DMS153 treated with DMSO at 0.1 percent for 48 hours (cell line): ENCODE measurements at regions not wholly inside any gene's neighbourhood (a gene's known extent, or its start where the extent isn't known, plus 50 kb on each side); places are given as distances from the start of the nearest gene placed in this dataset.
"Not testable (repeated sequence)": the region's sequence is repeated elsewhere in the genome, so short reads cannot be mapped to it uniquely, and the experiment has no call there.

Experiments used
- DNase-seq: peaks from one replicate; lab custom pipeline; 2025; ENCODE audit not compliant: unreplicated experiment; lab: John Stamatoyannopoulos, UW

- not testable (repeated sequence) for DNase-seq
Observed at GRCh38 chr7:149992366-149992765, 118.6 kb downstream of the ATP6V0E2 start.

- DNase-seq, result not testable (repeated sequence)
Observed at GRCh38 chr7:149995369-149996026, 121.7 kb downstream of the ATP6V0E2 start.

GRCh38 chr7:150000780-150001599 is 127.2 kb downstream of the ATP6V0E2 start:
- DNase-seq, result not testable (repeated sequence)

GRCh38 chr7:150003304-150003810 is 129.6 kb downstream of the ATP6V0E2 start:
- no peak for DNase-seq

- not testable (repeated sequence) for DNase-seq
Observed at GRCh38 chr7:150003973-150004372, 130.2 kb downstream of the ATP6V0E2 start.

GRCh38 chr7:150004843-150005242 is 131.1 kb downstream of the ATP6V0E2 start:
- not testable (repeated sequence) for DNase-seq

- DNase-seq, result not testable (repeated sequence)
Observed at GRCh38 chr7:150009620-150010303, 136.0 kb downstream of the ATP6V0E2 start.

- DNase-seq, result not testable (repeated sequence)
Observed at GRCh38 chr7:150016651-150017189, 143.0 kb downstream of the ATP6V0E2 start.

GRCh38 chr7:150020210-150020609 is 146.4 kb downstream of the ATP6V0E2 start:
- DNase-seq, result not testable (repeated sequence)

- DNase-seq, result not testable (repeated sequence)
Observed at GRCh38 chr7:150024550-150025490, 151.1 kb downstream of the ATP6V0E2 start.

GRCh38 chr7:150025802-150026201 is 152.0 kb downstream of the ATP6V0E2 start:
- DNase-seq, result not testable (repeated sequence)

GRCh38 chr7:150028344-150029012 is 154.7 kb downstream of the ATP6V0E2 start:
- DNase-seq, result not testable (repeated sequence)

- DNase-seq, result not testable (repeated sequence)
Observed at GRCh38 chr7:150029013-150029389, 155.2 kb downstream of the ATP6V0E2 start.

- DNase-seq, result not testable (repeated sequence)
Observed at GRCh38 chr7:150031733-150032132, 158.0 kb downstream of the ATP6V0E2 start.

GRCh38 chr7:150033711-150034110 is 159.9 kb downstream of the ATP6V0E2 start:
- not testable (repeated sequence) for DNase-seq

- DNase-seq, result not testable (repeated sequence)
Observed at GRCh38 chr7:150035769-150036168, 162.0 kb downstream of the ATP6V0E2 start.

- DNase-seq, result not testable (repeated sequence)
Observed at GRCh38 chr7:150039061-150039460, 165.3 kb downstream of the ATP6V0E2 start.

GRCh38 chr7:150042281-150042680 is 168.5 kb downstream of the ATP6V0E2 start:
- DNase-seq, result not testable (repeated sequence)

GRCh38 chr7:150044771-150045170 is 171.0 kb downstream of the ATP6V0E2 start:
- DNase-seq, result not testable (repeated sequence)
